ENCODE measurements at regions not wholly inside any gene's neighbourhood (a gene's known extent, or its start where the extent isn't known, plus 50 kb on each side); places are given as distances from the start of the nearest gene placed in this dataset.
A peak's percentile ranks its signal among the peaks of the same experiment; 100 is the strongest.

- Histone ChIP-seq H4K91ac (ENCODE audit: low read depth, low read length) (no peak overlapping the region), H3K79me2 (ENCODE audit: control insufficient read depth, insufficient read depth, low read length, poor library complexity) (no peaks in the 10 kb centered on the region), H3K4me3 (ENCODE audit: low read depth, low read length) (no peak overlapping the region), H3K18ac (ENCODE audit: low read length) (no peak overlapping the region), H2AFZ (ENCODE audit: insufficient read depth, low read length, poor library complexity) (no peak overlapping the region), H4K8ac (ENCODE audit: low read depth, low read length) (no peak overlapping the region), H3K9ac (ENCODE audit: low read length) (no peak overlapping the region), H3K4ac (ENCODE audit: low read depth, low read length) (no peak overlapping the region), H3K4me1 (ENCODE audit: control insufficient read depth in 1 of 2, insufficient read depth in 2 of 2, low read length in 2 of 2) (no peaks in the 10 kb centered on the region), H3K36me3 (ENCODE audit: control insufficient read depth in 1 of 2, insufficient read depth in 2 of 2, low read length in 2 of 2) (no peaks in the 10 kb centered on the region), H4K12ac (ENCODE audit: low read depth, low read length) (no peak overlapping the region), H2AK5ac (ENCODE audit: low read length) (no peak overlapping the region), H3K27me3 (ENCODE audit: insufficient read depth, low read length) (no peaks in the 10 kb centered on the region), H3K9me3 (ENCODE audit: insufficient read depth, low read depth, low read length) (no peaks in the 10 kb centered on the region), H3K27ac (ENCODE audit: low read depth, low read length) (no peak overlapping the region), H2BK5ac (ENCODE audit: low read depth, low read length, poor library complexity) (no peak overlapping the region), H3K23ac (ENCODE audit: low read length) (no peak overlapping the region), H2BK120ac (ENCODE audit: insufficient read depth, low read length, poor library complexity) (no peak overlapping the region), H2BK12ac (ENCODE audit: low read length) (no peak overlapping the region), H3K4me2 (ENCODE audit: low read length) (no peak overlapping the region), H3K14ac (ENCODE audit: low read length) (no peak overlapping the region), H3K79me1 (ENCODE audit: low read length) (no peaks in the 10 kb centered on the region)
- no CpG with 5 or more reads among the region's 2 CpGs for WGBS (ENCODE audit: extremely low coverage, insufficient coverage, insufficient read length)
- DNase-seq = peak in 1 of 2 donors; percentile 7
These were observed 154.9 kb downstream of the FGF9 start for GRCh38 chr13:21825801-21826200.

- no peak for DNase-seq
- no peak overlapping the region for H4K91ac ChIP-seq (ENCODE audit: low read depth, low read length)
These were observed 155.5 kb downstream of the FGF9 start for GRCh38 chr13:21826214-21827015.

GRCh38 chr13:21831654-21832324, 160.9 kb downstream of the FGF9 start:
- Histone ChIP-seq H4K91ac (ENCODE audit: low read depth, low read length) (no peak overlapping the region), H3K27me3 (ENCODE audit: insufficient read depth, low read length) (no peaks in the 10 kb centered on the region), H3K36me3 (ENCODE audit: control insufficient read depth in 1 of 2, insufficient read depth in 2 of 2, low read length in 2 of 2) (no peaks in the 10 kb centered on the region), H3K79me1 (ENCODE audit: low read length) (no peaks in the 10 kb centered on the region), H3K27ac (ENCODE audit: low read depth, low read length) (no peak overlapping the region), H2AFZ (ENCODE audit: insufficient read depth, low read length, poor library complexity) (no peak overlapping the region), H2BK5ac (ENCODE audit: low read depth, low read length, poor library complexity) (no peak overlapping the region), H3K23ac (ENCODE audit: low read length) (no peak overlapping the region), H3K79me2 (ENCODE audit: control insufficient read depth, insufficient read depth, low read length, poor library complexity) (no peaks in the 10 kb centered on the region), H2AK5ac (ENCODE audit: low read length) (no peak overlapping the region), H3K9me3 (ENCODE audit: insufficient read depth, low read depth, low read length) (no peaks in the 10 kb centered on the region), H2BK12ac (ENCODE audit: low read length) (no peak overlapping the region), H3K4me2 (ENCODE audit: low read length) (no peak overlapping the region), H3K18ac (ENCODE audit: low read length) (no peak overlapping the region), H3K14ac (ENCODE audit: low read length) (no peak overlapping the region), H3K4me1 (ENCODE audit: control insufficient read depth in 1 of 2, insufficient read depth in 2 of 2, low read length in 2 of 2) (peaks cover 4 to 5% of the 10 kb centered on the region in 2 experiments), H3K4me3 (ENCODE audit: low read depth, low read length) (no peak overlapping the region), H2BK120ac (ENCODE audit: insufficient read depth, low read length, poor library complexity) (no peak overlapping the region), H4K8ac (ENCODE audit: low read depth, low read length) (no peak overlapping the region), H4K12ac (ENCODE audit: low read depth, low read length) (no peak overlapping the region), H3K4ac (ENCODE audit: low read depth, low read length) (no peak overlapping the region), H3K9ac (ENCODE audit: low read length) (no peak overlapping the region)
- DNase-seq = no peak
- WGBS (ENCODE audit: extremely low coverage, insufficient coverage, insufficient read length) = no CpG with 5 or more reads among the region's 13 CpGs

More at GRCh38 chr13:21826214-21827015, 155.5 kb downstream of the FGF9 start:
- Histone ChIP-seq H3K4ac (ENCODE audit: low read depth, low read length) (no peak overlapping the region), H3K36me3 (ENCODE audit: control insufficient read depth in 1 of 2, insufficient read depth in 2 of 2, low read length in 2 of 2) (no peaks in the 10 kb centered on the region), H2AFZ (ENCODE audit: insufficient read depth, low read length, poor library complexity) (no peak overlapping the region), H3K23ac (ENCODE audit: low read length) (no peak overlapping the region), H3K4me2 (ENCODE audit: low read length) (no peak overlapping the region), H3K14ac (ENCODE audit: low read length) (no peak overlapping the region), H3K79me2 (ENCODE audit: control insufficient read depth, insufficient read depth, low read length, poor library complexity) (no peaks in the 10 kb centered on the region), H2AK5ac (ENCODE audit: low read length) (no peak overlapping the region), H3K4me3 (ENCODE audit: low read depth, low read length) (no peak overlapping the region), H2BK120ac (ENCODE audit: insufficient read depth, low read length, poor library complexity) (no peak overlapping the region), H3K27ac (ENCODE audit: low read depth, low read length) (no peak overlapping the region), H3K79me1 (ENCODE audit: low read length) (no peaks in the 10 kb centered on the region), H3K4me1 (ENCODE audit: control insufficient read depth in 1 of 2, insufficient read depth in 2 of 2, low read length in 2 of 2) (no peaks in the 10 kb centered on the region), H3K27me3 (ENCODE audit: insufficient read depth, low read length) (no peaks in the 10 kb centered on the region), H2BK5ac (ENCODE audit: low read depth, low read length, poor library complexity) (no peak overlapping the region), H4K8ac (ENCODE audit: low read depth, low read length) (no peak overlapping the region), H3K9me3 (ENCODE audit: insufficient read depth, low read depth, low read length) (no peaks in the 10 kb centered on the region), H3K18ac (ENCODE audit: low read length) (no peak overlapping the region), H4K12ac (ENCODE audit: low read depth, low read length) (no peak overlapping the region), H3K9ac (ENCODE audit: low read length) (no peak overlapping the region), H2BK12ac (ENCODE audit: low read length) (no peak overlapping the region)
- no CpG with 5 or more reads among the region's 3 CpGs for WGBS (ENCODE audit: extremely low coverage, insufficient coverage, insufficient read length)

- Histone ChIP-seq H2BK12ac (ENCODE audit: low read length) (no peak overlapping the region), H3K9ac (ENCODE audit: low read length) (no peak overlapping the region), H3K79me1 (ENCODE audit: low read length) (no peaks in the 10 kb centered on the region), H3K4me3 (ENCODE audit: low read depth, low read length) (no peak overlapping the region), H2BK5ac (ENCODE audit: low read depth, low read length, poor library complexity) (no peak overlapping the region), H4K91ac (ENCODE audit: low read depth, low read length) (no peak overlapping the region), H3K27me3 (ENCODE audit: insufficient read depth, low read length) (no peaks in the 10 kb centered on the region), H2AFZ (ENCODE audit: insufficient read depth, low read length, poor library complexity) (no peak overlapping the region), H3K4ac (ENCODE audit: low read depth, low read length) (no peak overlapping the region), H3K36me3 (ENCODE audit: control insufficient read depth in 1 of 2, insufficient read depth in 2 of 2, low read length in 2 of 2) (no peaks in the 10 kb centered on the region), H3K79me2 (ENCODE audit: control insufficient read depth, insufficient read depth, low read length, poor library complexity) (no peaks in the 10 kb centered on the region), H4K12ac (ENCODE audit: low read depth, low read length) (no peak overlapping the region), H3K18ac (ENCODE audit: low read length) (no peak overlapping the region), H3K14ac (ENCODE audit: low read length) (no peak overlapping the region), H4K8ac (ENCODE audit: low read depth, low read length) (no peak overlapping the region), H3K4me1 (ENCODE audit: control insufficient read depth in 1 of 2, insufficient read depth in 2 of 2, low read length in 2 of 2) (peaks cover 4 to 5% of the 10 kb centered on the region in 2 experiments), H3K9me3 (ENCODE audit: insufficient read depth, low read depth, low read length) (no peaks in the 10 kb centered on the region), H3K27ac (ENCODE audit: low read depth, low read length) (no peak overlapping the region), H3K23ac (ENCODE audit: low read length) (no peak overlapping the region), H2BK120ac (ENCODE audit: insufficient read depth, low read length, poor library complexity) (no peak overlapping the region), H2AK5ac (ENCODE audit: low read length) (no peak overlapping the region), H3K4me2 (ENCODE audit: low read length) (no peak overlapping the region)
- no peak for DNase-seq
- no CpG with 5 or more reads among the region's 9 CpGs for WGBS (ENCODE audit: extremely low coverage, insufficient coverage, insufficient read length)
These were observed 163.0 kb downstream of the FGF9 start for GRCh38 chr13:21833921-21834320.
